Uterus (tissue), 3 donors: ENCODE measurements at regions not wholly inside any gene's neighbourhood (a gene's known extent, or its start where the extent isn't known, plus 50 kb on each side); places are given as distances from the start of the nearest gene placed in this dataset.
A peak's percentile ranks its signal among the peaks of the same experiment; 100 is the strongest.

Experiments
- DNase-seq, 2 donors: peaks; one replicate each; pipeline ENCODE4 v3.0.0-alpha.2; 2019 to 2020
- H3K27ac ChIP-seq, 2 donors: fragments of 200-600 bp; sonication (generic); 1 replicate in 1 of 2; 2 replicates in 1 of 2; pipeline ENCODE4 v1.5.1; 2016 to 2018
- H3K27me3 ChIP-seq, 2 donors: fragments of 200-600 bp; sonication (generic); one replicate each; pipeline ENCODE4 v1.5.1; 2018 to 2019; ENCODE audit warnings: control low read depth in 1 of 2
- H3K36me3 ChIP-seq, 2 donors: fragments of 200-600 bp; sonication (generic); one replicate each; pipeline ENCODE4 v1.5.1; 2019; ENCODE audit warnings: control low read depth in 1 of 2
- H3K4me1 ChIP-seq, 2 donors: fragments of 200-600 bp; sonication (generic); one replicate each; pipeline ENCODE4 v1.5.1; 2018 to 2019; ENCODE audit warnings: control low read depth in 1 of 2
- H3K4me3 ChIP-seq, 2 donors: fragments of 200-600 bp; sonication (generic); 1 replicate in 1 of 2; 2 replicates in 1 of 2; pipeline ENCODE4 v1.5.1; 2018 to 2019; ENCODE audit warnings: mild to moderate bottlenecking in 1 of 2
- H3K9me3 ChIP-seq, 2 donors: fragments of 200-600 bp; sonication (generic); one replicate each; pipeline ENCODE4 v1.5.1; 2019; ENCODE audit warnings: control low read depth in 1 of 2
- CTCF ChIP-seq, 4 experiments: fragments of 200-600 bp in 2 of 4; fragments of 450-650 bp in 2 of 4; sonication (generic) in 2 of 4; IDR thresholded peaks; one replicate each; pipeline ENCODE4 v1.5.1; 2016 to 2019; ENCODE audit warnings: antibody characterized with exemption in 4 of 4, mild to moderate bottlenecking in 2 of 4, moderate library complexity in 1 of 4
- POLR2A ChIP-seq, 2 donors: fragments of 450-650 bp; IDR thresholded peaks; one replicate each; pipeline ENCODE4 v1.6.1; 2016; ENCODE audit warnings: antibody characterized with exemption in 2 of 2, mild to moderate bottlenecking in 1 of 2, moderate library complexity in 1 of 2
- intact Hi-C: fragments of 100-400 bp; cut with DNase I; formaldehyde crosslinking; loops from one replicate; pipeline ENCODE4 v1.15.1; 2023; ENCODE audit warnings: low total_unique reads
- donor health status: DM: yes; HTN: yes; CAD: no.

DNA sequence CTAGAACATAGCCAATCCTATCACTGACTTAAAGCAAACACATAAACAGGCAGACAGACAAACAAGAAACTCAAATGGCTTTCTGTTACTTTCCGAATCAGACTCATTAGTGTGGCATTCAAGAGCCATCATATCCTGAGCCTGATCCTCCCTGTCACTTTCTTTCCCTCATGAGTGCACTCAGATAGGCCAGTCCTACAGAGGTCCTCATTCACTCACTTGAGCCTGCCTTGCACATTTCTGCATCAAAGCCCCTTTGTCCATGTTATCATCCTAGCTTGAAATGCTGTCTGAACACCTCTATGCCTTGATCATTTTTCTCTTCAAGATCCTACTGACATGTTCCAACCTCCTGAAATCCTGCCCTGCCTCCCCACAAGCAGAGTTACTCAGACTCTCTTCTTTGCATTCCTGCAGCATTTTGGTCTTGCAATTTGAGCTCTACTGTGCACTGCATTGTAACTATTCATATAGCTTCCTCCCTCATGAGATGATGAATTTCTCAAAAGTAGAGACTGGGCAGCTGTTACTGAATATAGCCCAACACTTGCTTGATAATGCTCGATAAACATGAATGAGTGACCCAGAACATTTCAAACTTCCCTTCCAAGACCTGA, 126.9 kb downstream of the PALM2AKAP2 start:
- peak overlapping the region; percentile 3 to 28 for H3K27ac ChIP-seq

GRCh38 chr9:109907400-109907799, 127.4 kb downstream of the PALM2AKAP2 start:
- Histone ChIP-seq H3K27me3 (no peaks in the 10 kb centered on the region), H3K27ac (peak overlapping the region; percentile 3 to 28), H3K36me3 (no peaks in the 10 kb centered on the region), H3K4me3 (no peak overlapping the region), H3K4me1 (no peaks in the 10 kb centered on the region), H3K9me3 (no peaks in the 10 kb centered on the region)
- DNase-seq: peak in 1 of 2 donors; percentile 70
- intact Hi-C loops: loop anchor here (10.0 kb wide), 1 partner anchor 307 kb away; no protein-coding TSS in a partner anchor
- no peak for TF ChIP-seq POLR2A (IDR thresholded peaks at IDR 0.05)
- no peak for TF ChIP-seq CTCF (IDR thresholded peaks at IDR 0.05)

More for the DNA sequence above, 126.9 kb downstream of the PALM2AKAP2 start:
- no peak for TF ChIP-seq POLR2A (IDR thresholded peaks at IDR 0.05)
- TF ChIP-seq CTCF (IDR thresholded peaks at IDR 0.05): no peak
- no peak overlapping the region for H3K4me3 ChIP-seq
- H3K36me3 ChIP-seq: no peaks in the 10 kb centered on the region
- H3K9me3 ChIP-seq: no peaks in the 10 kb centered on the region
- no peaks in the 10 kb centered on the region for H3K4me1 ChIP-seq
- no peaks in the 10 kb centered on the region for H3K27me3 ChIP-seq
- intact Hi-C loops: loop anchor here (10.0 kb wide), 1 partner anchor 308 kb away; no protein-coding TSS in a partner anchor
- no peak for DNase-seq

- intact Hi-C loops: loop anchor here (10.0 kb wide), 1 partner anchor 307 kb away; no protein-coding TSS in a partner anchor
- Histone ChIP-seq H3K27ac (peak overlapping the region; percentile 33 to 42), H3K4me1 (no peaks in the 10 kb centered on the region), H3K27me3 (no peaks in the 10 kb centered on the region), H3K4me3 (no peak overlapping the region), H3K9me3 (no peaks in the 10 kb centered on the region), H3K36me3 (no peaks in the 10 kb centered on the region)
- DNase-seq: peak in 1 of 2 donors; percentile 25
- no peak for TF ChIP-seq CTCF (IDR thresholded peaks at IDR 0.05)
- no peak for TF ChIP-seq POLR2A (IDR thresholded peaks at IDR 0.05)
These were observed 127.9 kb downstream of the PALM2AKAP2 start for GRCh38 chr9:109907810-109908458.

DNA sequence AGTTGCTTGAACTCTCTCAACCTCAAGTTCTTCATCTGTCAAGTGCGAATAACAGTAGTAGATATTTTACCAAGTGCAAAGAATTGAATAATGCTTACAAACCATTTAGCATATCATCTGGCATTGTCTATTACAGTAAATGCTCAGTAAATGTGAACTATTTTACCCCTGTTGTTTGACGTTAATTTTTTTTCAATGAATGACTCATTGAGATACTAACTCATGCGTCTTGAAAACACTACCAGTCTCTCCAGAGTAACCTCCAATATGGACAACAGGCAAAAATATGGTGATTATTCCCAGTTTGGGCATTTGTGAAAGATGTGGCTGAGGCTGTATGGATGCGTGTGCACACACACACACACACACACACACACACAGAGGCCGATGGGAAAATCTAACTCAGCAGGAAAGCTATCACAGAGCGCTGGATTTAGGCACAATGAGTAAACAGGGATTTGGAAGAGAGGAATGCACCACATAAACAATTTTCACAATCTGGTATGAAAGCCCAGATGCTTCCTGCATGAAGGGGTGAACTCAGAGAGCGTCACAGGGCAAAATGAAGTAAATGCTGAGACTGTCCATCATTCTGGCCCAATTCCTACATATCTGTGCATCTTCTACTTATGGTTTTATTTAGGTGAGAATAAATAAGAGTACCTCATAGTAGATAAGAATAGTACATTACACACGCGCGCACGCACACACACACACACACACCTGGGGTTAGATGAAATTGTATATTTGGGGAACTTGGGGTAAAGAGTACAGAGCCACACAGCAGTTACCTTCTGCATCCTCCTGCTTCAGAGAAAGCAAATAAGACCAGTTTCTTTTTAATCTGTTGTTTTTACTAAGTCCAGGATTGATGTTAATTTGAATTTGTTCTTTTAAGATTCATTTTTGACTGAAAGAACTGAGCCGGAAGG, 128.7 kb downstream of the PALM2AKAP2 start:
- Histone ChIP-seq H3K27me3 (no peaks in the 10 kb centered on the region), H3K36me3 (no peaks in the 10 kb centered on the region), H3K27ac (peak overlapping the region; percentile 33 to 72), H3K4me3 (no peak overlapping the region), H3K4me1 (no peaks in the 10 kb centered on the region), H3K9me3 (no peaks in the 10 kb centered on the region)
- intact Hi-C loops: loop anchor here (10.0 kb wide), 1 partner anchor 306 kb away; no protein-coding TSS in a partner anchor
- TF ChIP-seq POLR2A (IDR thresholded peaks at IDR 0.05): no peak
- TF ChIP-seq CTCF (IDR thresholded peaks at IDR 0.05): no peak
- no peak for DNase-seq
